K562 (cell line): ENCODE measurements at regions not wholly inside any gene's neighbourhood (a gene's known extent, or its start where the extent isn't known, plus 50 kb on each side); places are given as distances from the start of the nearest gene placed in this dataset.

Experiments used
- BRCA1 ChIP-seq, 2 experiments: fragments of 450-650 bp in 1 of 2; sonication (generic) in 1 of 2; formaldehyde crosslinking in 1 of 2; IDR thresholded peaks; 2 replicates each; pipeline versions ENCODE4 v1.5.0 to v1.6.1; 2017 to 2020; ENCODE audit warnings: mild to moderate bottlenecking in 1 of 2, missing genetic modification reagents in 1 of 2
- CCNT2 ChIP-seq: IDR thresholded peaks from 2 replicates; pipeline ENCODE4 v1.6.1; 2011; ENCODE audit warnings: borderline replicate concordance, low read depth, mild to moderate bottlenecking, moderate library complexity, mixed read lengths, low read length; ENCODE audit not compliant: insufficient read length; ENCODE audit errors: extremely low read depth
- KLF16 ChIP-seq: IDR thresholded peaks from 2 replicates; pipeline ENCODE4 v1.6.1; 2016; ENCODE audit warnings: antibody characterized with exemption
- MAFK ChIP-seq: IDR thresholded peaks from 2 replicates; pipeline ENCODE4 v1.6.1; 2011; ENCODE audit warnings: low read length, improper control_type of control experiment
- MAX ChIP-seq: sonication (generic); formaldehyde crosslinking; IDR thresholded peaks from 2 replicates; pipeline ENCODE4 v1.9.0; 2022; ENCODE audit warnings: mild to moderate bottlenecking, missing genetic modification reagents
- POLR2AphosphoS2 ChIP-seq: IDR thresholded peaks from 2 replicates; pipeline ENCODE4 v1.6.1; 2012; ENCODE audit warnings: low read length, improper control_type of control experiment
- POLR2AphosphoS5 ChIP-seq: IDR thresholded peaks from 2 replicates; pipeline ENCODE4 v1.6.1; 2011; ENCODE audit warnings: mild to moderate bottlenecking, low read depth, low read length, moderate library complexity; ENCODE audit not compliant: control insufficient read depth, insufficient read depth
- SMAD2 ChIP-seq: fragments of 150-350 bp; IDR thresholded peaks from 2 replicates; pipeline ENCODE4 v1.6.1; 2014; ENCODE audit warnings: low read depth, mild to moderate bottlenecking, low read length
- SP1 ChIP-seq: sonication (generic); formaldehyde crosslinking; IDR thresholded peaks from 2 replicates; pipeline ENCODE4 v1.8.1; 2022; ENCODE audit warnings: mild to moderate bottlenecking, missing genetic modification reagents
- SREBF2 ChIP-seq: sonication (generic); formaldehyde crosslinking; IDR thresholded peaks from 2 replicates; pipeline ENCODE4 v1.4.0; 2020; ENCODE audit warnings: mild to moderate bottlenecking, missing genetic modification reagents
- ZNF318 ChIP-seq, 2 experiments: fragments of 450-650 bp; IDR thresholded peaks; 2 replicates each; pipeline ENCODE4 v1.6.1; 2016; ENCODE audit warnings: mild to moderate bottlenecking in 2 of 2, borderline replicate concordance in 1 of 2, low read depth in 1 of 2, moderate library complexity in 1 of 2

- TF ChIP-seq MAFK = no peak
- no peak for TF ChIP-seq KLF16
- TF ChIP-seq SP1 (CRISPR knock-in tag) = no peak
- no peak for TF ChIP-seq SMAD2
- TF ChIP-seq BRCA1 (IDR thresholded peaks at IDR 0.05) = no peak
- TF ChIP-seq BRCA1 (CRISPR knock-in tag; IDR thresholded peaks at IDR 0.05) = no peak
- no peak for TF ChIP-seq MAX
- TF ChIP-seq POLR2AphosphoS5 = no peak
- TF ChIP-seq CCNT2 = no peak
- no peak for TF ChIP-seq POLR2AphosphoS2
- TF ChIP-seq SREBF2 = no peak
- TF ChIP-seq ZNF318 (IDR thresholded peaks at IDR 0.05; ENCODE audit: borderline replicate concordance in 1 of 2, low read depth in 1 of 2) = no peak
These were observed 330.9 kb upstream of the COBL start for GRCh38 chr7:51647486-51647885.
